ENCODE measurements at regions not wholly inside any gene's neighbourhood (a gene's known extent, or its start where the extent isn't known, plus 50 kb on each side); places are given as distances from the start of the nearest gene placed in this dataset.

DNA sequence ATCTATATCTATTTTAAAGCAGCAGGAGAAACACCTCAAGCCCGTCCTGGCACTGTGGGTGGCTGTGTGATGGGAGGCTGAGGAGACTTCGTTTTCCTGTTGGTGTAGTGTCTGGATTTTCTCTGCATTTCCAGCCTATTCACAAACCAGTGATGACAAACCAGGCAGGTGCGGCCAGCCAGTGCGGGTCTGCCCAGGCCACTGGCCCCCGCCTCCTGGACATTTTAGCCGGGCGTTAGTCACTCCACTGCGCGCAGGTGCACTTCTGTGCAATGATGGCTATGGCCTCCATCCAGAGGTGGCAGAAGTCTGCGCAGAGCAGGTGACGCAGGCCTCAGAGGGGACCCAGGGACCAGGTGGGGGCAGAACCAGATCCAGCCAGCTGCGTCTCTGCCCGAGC lies 64.9 kb upstream of the PITRM1 start:
- DNase-seq (ENCODE audit: low spot score) = no peak

DNA sequence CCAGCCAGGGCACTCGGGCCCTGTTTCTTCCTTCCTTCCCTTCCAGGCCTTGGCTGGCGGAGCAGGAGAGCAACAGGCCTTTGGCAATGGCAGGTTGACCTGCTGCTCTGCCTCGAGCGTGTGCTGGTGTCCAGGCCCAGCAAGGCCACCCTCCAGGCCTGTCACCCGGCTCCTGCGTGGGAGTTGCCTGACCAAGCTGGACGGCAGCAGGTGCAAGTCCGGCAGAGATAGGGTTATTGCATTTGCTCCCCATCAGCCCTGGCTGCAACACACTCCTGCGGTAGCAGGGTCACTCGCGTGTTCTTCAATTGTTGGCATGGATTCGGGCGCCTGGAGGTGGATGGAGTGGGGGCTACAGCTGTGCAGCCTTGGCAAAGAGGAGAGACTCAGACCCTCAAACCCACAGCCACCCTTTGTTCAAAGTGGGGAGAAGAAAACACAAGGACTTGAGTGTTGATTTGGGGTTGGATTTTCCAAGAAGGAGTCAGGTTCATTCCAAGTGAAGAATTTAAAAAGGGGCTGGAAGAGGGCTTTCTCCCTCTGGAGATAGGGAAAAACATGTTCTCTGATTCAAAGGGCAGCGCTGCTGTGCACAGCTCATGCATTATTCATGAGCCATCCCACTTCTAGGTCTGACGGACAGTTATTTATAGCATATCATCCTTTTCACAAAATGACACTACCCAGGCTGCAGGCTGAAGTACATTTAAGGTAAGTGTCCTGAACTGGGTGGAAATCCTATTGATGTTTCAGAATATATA lies 64.2 kb upstream of the PITRM1 start:
- DNase-seq (ENCODE audit: low spot score) = no peak

DNA sequence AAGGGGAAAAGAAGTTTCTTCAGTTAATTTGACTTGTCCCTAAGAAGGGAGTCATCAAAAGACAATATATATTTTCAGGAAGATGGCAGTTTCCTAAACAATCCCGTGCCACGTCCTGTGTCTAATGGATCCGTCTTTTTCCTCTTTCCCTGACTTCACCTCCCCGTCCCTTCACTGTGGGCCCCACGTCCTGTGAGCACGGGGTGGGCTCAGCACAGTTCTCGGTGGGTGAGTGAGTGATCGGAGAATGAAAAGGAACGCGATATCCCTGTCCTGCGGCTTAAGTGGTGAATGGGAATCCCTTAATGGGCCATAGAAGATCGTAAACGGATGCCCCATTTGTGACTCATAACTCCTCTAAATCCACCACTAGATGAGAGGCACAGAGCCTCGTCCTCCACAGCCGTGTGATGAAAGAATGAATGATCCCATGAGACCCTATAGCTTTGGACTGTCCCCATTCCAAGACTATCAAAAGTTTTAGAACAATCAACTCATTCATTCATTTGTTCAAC lies 63.5 kb upstream of the PITRM1 start:
- DNase-seq (ENCODE audit: low spot score) = no peak

DNA sequence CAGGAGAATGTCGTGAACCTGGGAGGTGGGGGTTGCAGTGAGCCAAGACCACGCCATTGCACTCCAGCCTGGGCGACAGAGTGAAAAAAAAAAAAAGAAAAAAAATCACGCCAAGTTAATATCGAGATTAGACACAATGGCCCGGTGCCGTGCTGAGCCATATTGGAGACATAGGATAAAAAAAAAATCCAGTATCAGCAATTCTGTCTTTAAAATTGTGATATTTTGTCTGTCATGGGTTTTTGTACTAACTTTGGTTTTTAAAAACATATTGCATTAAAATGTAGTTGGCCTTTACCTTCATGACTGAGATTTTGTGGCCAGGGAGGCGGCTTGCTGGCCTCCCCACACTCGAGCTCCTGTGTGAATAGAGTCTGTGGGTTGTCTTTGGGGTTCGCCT lies 62.8 kb upstream of the PITRM1 start:
- DNase-seq (ENCODE audit: low spot score) = no peak

DNA sequence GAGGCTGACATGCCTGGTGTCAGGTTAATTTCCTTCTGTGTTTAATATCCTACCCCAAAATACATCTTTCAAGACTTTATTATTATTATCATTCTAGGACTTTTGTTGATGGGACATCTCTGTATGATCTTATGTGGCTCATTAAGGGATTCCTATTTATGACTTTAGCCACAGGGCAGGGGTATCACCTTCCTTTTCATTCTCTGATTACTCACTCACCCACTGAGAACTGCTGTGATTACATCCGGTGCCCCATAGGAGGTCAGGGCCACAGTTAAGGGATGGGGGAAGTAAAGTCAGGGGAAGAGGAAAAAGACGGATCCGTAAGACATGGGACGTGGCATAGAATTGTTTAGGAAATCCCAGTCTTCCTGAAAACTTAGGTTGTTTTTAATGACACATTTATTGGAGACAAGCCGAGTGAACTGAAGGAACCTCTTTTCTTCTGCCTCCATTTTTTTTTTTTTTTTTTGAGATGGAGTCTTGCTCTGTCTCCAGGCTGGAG lies 61.0 kb upstream of the PITRM1 start:
- no peak for DNase-seq (ENCODE audit: low spot score)

DNA sequence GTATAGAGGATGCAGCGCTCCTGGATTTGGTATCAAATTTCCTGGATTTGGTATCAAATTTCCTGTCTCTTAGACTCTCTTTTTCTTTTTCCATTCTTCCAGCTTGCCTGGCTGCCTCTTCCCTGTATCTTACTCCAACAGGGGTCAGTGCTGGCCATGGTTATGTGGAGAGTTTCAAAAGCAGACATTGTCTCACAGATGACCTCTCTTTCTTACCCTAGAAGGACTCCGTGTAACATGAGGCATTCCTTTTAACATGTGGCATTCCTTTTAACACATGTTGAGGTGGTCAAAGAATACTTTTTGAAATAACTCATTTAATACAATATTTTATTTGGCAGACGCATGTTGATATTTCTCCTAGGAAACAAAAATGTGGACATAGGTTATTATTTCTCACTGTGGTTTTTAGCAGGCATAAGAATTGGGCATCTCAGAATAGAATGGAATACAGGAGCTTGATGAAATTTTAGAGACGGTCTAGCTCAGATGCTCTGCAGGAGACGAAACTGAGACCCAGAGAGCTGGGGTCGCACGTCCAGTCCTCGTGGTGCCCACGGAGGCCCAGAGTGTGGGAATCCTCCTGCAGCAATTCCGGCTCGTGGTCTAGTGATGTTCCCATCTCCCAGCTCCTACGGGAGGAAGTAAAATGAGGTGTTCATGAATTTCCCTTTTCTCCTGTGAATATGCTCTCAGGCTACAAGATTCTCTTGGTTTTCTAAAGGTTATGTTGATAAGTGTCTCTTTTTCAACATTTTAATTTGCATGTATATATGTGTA lies 59.6 kb upstream of the PITRM1 start:
- DNase-seq (ENCODE audit: low spot score) = no peak

DNA sequence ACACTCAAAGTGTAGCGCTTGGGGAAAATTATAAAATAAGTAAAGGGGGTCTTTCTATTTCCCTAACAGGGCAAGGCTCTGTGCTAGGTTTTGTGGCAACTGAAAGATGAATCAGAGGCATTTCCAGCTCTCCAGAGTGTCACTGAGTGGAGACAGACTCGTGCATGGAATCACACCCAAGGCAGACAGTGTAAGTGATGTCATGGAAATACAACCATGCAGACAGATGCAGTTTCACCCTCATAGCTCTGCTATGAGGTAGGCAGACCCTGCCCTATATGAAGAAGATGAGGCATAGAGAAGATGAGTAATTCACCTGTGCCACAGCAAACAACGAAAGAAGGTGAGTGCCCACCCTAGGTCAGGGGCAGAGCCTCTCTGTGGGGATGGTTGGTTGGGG lies 57.2 kb upstream of the PITRM1 start:
- no peak for DNase-seq (ENCODE audit: low spot score)

DNA sequence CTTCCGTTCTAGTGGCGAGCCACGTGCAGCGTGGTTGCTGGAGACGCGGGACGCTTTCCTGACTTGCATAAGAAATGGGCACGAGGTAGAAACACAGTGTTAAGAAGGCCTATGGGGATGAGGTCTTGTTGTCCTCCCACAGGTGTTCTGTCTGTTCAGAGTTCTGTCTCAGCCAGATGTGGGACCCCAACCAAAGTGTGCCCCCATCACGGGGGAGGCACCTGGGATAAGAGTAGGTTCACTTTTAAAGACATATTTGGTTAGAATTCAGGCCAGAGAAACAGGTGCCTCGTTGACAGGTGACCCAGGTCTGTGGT lies 56.0 kb upstream of the PITRM1 start:
- no peak for DNase-seq (ENCODE audit: low spot score)

DNA sequence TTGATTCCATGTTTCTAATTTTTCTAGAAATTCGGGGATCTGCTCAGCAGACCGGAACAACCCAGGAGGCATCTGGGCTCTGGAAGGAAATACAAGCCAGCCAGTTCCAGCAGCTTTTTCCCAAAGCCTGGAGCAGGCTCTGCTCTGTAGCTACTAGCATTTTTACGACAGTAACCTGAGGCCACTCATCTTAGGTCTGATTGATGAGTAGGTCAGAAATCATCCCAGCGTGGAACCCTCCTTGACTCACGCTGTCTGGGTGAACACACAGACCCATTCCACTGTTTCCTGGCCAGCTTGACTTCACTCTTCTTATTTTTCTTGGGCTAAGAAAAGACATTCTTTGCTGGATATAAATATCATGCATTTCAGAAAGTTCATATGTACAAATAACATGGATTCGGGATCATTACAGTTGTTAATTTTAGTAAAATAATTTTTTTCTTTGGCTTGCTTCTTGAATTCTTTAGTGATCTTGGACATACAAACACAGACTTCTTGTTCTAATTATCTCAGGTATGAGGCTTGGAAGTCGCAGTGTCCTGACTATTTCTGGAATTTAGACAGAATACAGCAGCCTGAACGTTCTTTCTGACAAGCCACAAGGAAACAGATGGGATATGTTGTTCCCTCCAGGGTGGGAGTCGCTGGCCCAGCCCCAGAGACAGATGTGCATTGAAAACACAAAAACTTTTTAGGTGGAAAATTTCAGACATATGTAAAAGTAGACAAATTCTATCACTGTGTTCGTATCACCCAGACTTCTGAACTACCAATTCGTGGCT lies 54.6 kb upstream of the PITRM1 start:
- DNase-seq (ENCODE audit: low spot score) = no peak

DNA sequence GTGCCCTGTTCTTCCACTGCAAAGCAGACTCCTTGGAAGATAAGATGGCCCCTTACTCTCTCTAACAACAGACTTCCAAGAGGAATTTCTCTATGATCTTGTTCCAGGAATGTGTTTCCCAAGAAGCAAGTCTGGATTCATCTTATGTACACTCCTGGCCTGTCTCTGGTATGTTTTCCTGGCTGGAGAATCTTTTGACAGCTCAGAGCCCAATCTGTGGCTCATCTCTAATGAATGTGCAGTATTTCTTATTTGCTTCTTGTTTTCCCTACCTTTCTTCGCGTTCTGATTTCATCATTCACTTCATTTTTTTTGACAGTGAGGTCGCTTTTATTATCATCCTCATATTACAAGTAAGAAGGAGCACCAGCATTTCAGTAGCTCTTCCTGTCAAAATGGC lies 53.0 kb upstream of the PITRM1 start:
- no peak for DNase-seq (ENCODE audit: low spot score)

DNA sequence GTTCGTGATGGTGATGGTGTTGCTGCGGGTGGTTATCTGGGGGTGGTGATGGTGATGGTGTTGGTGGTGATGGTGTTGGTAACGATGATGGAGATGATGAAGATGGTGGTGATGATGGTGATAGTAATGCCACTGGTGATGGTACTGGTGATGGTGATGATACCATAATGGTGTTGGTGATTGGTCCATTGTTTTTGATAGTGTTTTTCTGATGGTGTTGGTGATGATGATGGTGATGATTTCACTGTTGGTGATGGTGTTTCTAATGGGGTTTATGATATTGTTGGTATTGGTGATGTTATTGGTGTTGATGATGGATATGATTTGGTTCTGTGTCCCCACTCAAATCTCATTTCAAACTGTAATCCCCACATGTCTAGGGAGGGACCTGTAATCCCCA lies 51.7 kb upstream of the PITRM1 start:
- no peak for DNase-seq (ENCODE audit: low spot score)

DNA sequence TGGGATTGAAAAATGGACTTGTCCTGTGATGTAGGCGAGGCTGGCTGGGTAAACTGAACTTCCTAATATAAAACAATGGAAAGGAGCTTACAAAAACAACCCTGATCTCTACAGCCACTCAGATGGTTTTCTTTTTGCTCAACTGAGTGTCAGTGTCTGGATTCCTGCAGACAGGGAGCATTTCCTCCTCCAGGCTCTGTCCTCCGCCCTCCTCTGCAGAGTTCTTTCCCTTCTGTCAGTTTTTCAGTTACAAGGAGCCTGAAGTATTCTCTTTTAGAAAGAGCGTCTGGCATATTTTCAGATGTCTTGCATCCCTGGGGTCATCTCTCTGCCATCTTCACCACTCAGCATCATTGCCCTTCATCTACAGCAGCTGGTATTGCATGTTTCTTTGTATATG lies 50.0 kb upstream of the PITRM1 start:
- DNase-seq (ENCODE audit: low spot score) = no peak
